ENCODE measurements at regions not wholly inside any gene's neighbourhood (a gene's known extent, or its start where the extent isn't known, plus 50 kb on each side); places are given as distances from the start of the nearest gene placed in this dataset.
"Not testable (repeated sequence)": the region's sequence is repeated elsewhere in the genome, so short reads cannot be mapped to it uniquely, and the experiment has no call there.

- Histone ChIP-seq H3K27me3 (no peaks in the 10 kb centered on the region), H3K9me3 (no peaks in the 10 kb centered on the region), H3K36me3 (no peaks in the 10 kb centered on the region), H3K4me3 (no peak overlapping the region)
- DNase-seq: no peak
Observed at GRCh38 chr17:13117616-13118015, 99.8 kb upstream of the ELAC2 start.

DNA sequence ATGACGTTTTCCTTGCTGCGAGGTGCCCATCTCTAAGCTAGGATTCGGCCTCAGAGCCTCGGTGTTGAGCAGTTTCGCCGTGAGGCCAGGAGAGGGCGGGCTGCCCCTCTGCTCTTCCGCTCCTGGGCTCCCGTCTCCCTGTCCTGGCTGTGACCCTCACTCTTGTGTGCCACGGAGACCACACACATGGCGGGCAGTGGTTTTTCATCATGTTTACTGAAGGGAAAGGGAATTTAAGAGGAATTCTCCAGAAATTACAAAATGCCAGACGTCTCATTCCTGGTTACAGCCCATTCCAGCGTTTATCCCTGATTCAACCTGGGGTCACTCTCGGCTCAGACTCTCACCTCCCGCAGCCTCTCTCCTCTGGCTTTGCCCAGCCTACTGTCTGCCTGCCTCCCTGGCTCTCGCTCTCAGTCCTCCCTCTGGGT is 96.8 kb upstream of the ELAC2 start:
- no peaks in the 10 kb centered on the region for H3K36me3 ChIP-seq
- H3K27me3 ChIP-seq: no peaks in the 10 kb centered on the region
- peak; percentile 15 for DNase-seq
- no peaks in the 10 kb centered on the region for H3K9me3 ChIP-seq
- no peak overlapping the region for H3K4me3 ChIP-seq

GRCh38 chr17:13113821-13114525 is 96.1 kb upstream of the ELAC2 start:
- H3K9me3 ChIP-seq: no peaks in the 10 kb centered on the region
- H3K4me3 ChIP-seq: no peak overlapping the region
- H3K27me3 ChIP-seq: no peaks in the 10 kb centered on the region
- no peak for DNase-seq
- no peaks in the 10 kb centered on the region for H3K36me3 ChIP-seq

GRCh38 chr17:13107676-13108235 is 89.9 kb upstream of the ELAC2 start:
- Histone ChIP-seq H3K9me3 (no peaks in the 10 kb centered on the region), H3K4me3 (no peak overlapping the region), H3K27me3 (no peaks in the 10 kb centered on the region), H3K36me3 (no peaks in the 10 kb centered on the region)
- no peak for DNase-seq

- Histone ChIP-seq H3K36me3 (no peaks in the 10 kb centered on the region), H3K27me3 (no peaks in the 10 kb centered on the region), H3K9me3 (no peaks in the 10 kb centered on the region), H3K4me3 (no peak overlapping the region)
- DNase-seq: no peak
Observed at GRCh38 chr17:13106171-13106570, 88.3 kb upstream of the ELAC2 start.

DNA sequence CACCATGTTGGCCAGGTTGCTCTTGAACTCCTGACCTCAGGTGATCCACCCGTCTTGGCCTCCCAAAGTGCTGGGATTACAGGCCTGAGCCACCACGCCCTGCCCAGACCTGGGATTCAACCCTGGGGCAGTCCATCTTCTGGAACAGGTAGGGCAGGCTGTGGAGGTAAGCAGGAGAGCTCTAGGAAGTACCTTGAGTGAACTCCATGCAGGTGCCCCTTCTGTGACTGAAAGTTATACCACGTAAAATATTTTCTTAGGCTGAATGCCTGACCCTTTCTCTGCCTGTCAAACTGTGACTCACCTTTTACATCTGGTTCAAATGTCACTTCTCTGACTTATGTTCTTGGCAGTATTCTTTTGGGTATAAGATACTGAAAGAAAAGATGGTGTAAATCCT is 86.7 kb upstream of the ELAC2 start:
- no peaks in the 10 kb centered on the region for H3K9me3 ChIP-seq

GRCh38 chr17:13102477-13102876 is 84.7 kb upstream of the ELAC2 start:
- Histone ChIP-seq H3K27me3 (no peaks in the 10 kb centered on the region), H3K4me3 (no peak overlapping the region), H3K36me3 (no peaks in the 10 kb centered on the region), H3K9me3 (no peaks in the 10 kb centered on the region)
- no peak for DNase-seq

More for the DNA sequence above, 86.7 kb upstream of the ELAC2 start:
- H3K27me3 ChIP-seq: no peaks in the 10 kb centered on the region
- no peaks in the 10 kb centered on the region for H3K36me3 ChIP-seq
- DNase-seq: no peak
- H3K4me3 ChIP-seq: no peak overlapping the region

- Histone ChIP-seq H3K27me3 (no peaks in the 10 kb centered on the region), H3K9me3 (no peaks in the 10 kb centered on the region), H3K4me3 (no peak overlapping the region)
Observed at GRCh38 chr17:13099926-13100325, 82.1 kb upstream of the ELAC2 start.

GRCh38 chr17:13099089-13099735 is 81.4 kb upstream of the ELAC2 start:
- no peak overlapping the region for H3K4me3 ChIP-seq
- H3K27me3 ChIP-seq: no peaks in the 10 kb centered on the region
- DNase-seq: no peak
- no peaks in the 10 kb centered on the region for H3K9me3 ChIP-seq
- H3K36me3 ChIP-seq: no peaks in the 10 kb centered on the region

More at GRCh38 chr17:13099926-13100325, 82.1 kb upstream of the ELAC2 start:
- H3K36me3 ChIP-seq: no peaks in the 10 kb centered on the region
- no peak for DNase-seq

DNA sequence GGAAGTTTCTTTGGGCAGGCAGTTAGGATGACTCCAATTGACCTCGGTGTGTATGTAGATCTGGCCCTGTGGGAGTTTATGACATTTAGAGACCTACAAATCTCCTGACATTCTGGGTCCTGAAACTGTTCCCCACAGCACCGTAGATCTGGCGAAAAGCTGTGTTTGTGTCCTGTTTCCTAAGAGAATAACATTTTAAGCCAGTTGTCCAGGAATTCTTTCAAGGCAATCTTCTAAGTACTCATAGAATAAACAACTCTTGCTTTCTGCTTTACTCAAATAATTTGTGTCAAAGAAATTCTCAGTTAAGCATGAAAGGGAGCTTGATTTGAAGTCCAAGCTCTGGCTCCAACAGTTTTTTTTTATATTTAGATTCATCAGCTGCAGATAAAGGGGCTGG is 78.5 kb upstream of the ELAC2 start:
- Histone ChIP-seq H3K27me3 (no peaks in the 10 kb centered on the region), H3K4me3 (no peak overlapping the region), H3K9me3 (no peaks in the 10 kb centered on the region), H3K36me3 (no peaks in the 10 kb centered on the region)
- no peak for DNase-seq

GRCh38 chr17:13092010-13092409 is 74.2 kb upstream of the ELAC2 start:
- not testable (repeated sequence) for H3K36me3 ChIP-seq, H3K4me3 ChIP-seq, H3K9me3 ChIP-seq, DNase-seq, H3K27me3 ChIP-seq

DNA sequence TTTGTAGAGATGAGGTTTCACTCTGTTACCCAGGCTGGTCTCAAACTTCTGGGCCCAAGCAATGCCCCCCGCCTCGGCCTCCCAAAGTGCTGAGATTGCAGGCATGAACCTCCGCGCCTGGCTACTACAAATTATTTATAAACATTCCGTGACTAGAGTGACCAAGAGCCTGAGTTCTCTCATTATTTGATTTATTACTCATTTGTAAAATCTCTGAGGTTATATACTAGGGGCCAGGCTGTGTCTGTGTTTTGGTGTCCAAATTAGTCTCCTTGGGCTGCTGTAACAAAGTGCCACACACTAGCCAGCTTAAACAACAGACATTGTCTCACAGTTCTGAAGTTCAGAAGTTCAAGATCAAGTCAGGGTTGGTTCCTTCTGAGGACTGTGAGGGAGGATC is 70.8 kb upstream of the ELAC2 start:
- DNase-seq: no peak
- no peaks in the 10 kb centered on the region for H3K9me3 ChIP-seq

DNA sequence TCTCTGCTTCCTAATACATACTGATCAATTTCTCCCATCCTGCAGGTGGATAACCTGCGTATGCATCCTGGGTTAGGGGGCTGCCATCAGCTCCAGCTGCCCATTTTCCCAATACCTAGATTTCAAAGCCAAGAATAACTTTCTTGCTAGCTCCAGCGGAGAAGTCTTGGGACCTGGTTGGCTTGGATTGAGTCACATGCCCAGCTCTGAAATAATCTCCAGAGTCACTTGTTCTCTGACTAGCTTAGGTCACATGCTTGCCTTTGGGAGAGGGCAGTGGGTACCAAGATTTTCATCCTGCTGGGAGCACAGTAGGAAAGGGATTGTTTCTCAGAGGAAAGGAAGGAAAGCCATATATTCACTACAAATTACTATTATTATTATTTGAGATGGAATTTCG is 70.0 kb upstream of the ELAC2 start:
- Histone ChIP-seq H3K9me3 (no peaks in the 10 kb centered on the region), H3K27me3 (no peaks in the 10 kb centered on the region), H3K4me3 (no peak overlapping the region), H3K36me3 (no peaks in the 10 kb centered on the region)
- DNase-seq: no peak

More for the DNA sequence above, 70.8 kb upstream of the ELAC2 start:
- no peaks in the 10 kb centered on the region for H3K36me3 ChIP-seq
- H3K27me3 ChIP-seq: no peaks in the 10 kb centered on the region
- no peak overlapping the region for H3K4me3 ChIP-seq

- Histone ChIP-seq H3K36me3 (no peaks in the 10 kb centered on the region), H3K9me3 (no peaks in the 10 kb centered on the region), H3K27me3 (no peaks in the 10 kb centered on the region), H3K4me3 (no peak overlapping the region)
- peak; percentile 19 for DNase-seq
Observed at GRCh38 chr17:13086142-13086769, 68.4 kb upstream of the ELAC2 start.

DNA sequence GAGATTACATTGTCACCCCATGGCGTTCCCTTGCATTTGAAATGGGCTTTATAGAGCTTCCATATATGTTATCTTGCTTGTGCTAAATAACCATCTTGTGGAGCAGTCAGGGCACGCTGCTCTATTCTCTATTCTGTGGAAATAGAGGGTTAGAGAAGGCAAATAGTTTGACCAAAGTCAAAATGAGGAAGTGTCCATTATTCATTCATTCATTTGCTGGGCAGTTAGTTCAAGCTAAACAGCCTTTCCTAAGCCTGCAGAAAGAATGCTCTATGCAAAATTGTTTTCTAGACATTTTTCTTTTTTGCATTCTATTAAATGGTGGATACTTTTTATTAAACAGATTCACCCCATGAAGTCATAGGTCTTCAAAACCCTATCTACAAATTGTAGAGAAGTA is 67.8 kb upstream of the ELAC2 start:
- Histone ChIP-seq H3K4me3 (no peak overlapping the region), H3K36me3 (no peaks in the 10 kb centered on the region), H3K9me3 (no peaks in the 10 kb centered on the region), H3K27me3 (no peaks in the 10 kb centered on the region)
- DNase-seq: no peak

DNA sequence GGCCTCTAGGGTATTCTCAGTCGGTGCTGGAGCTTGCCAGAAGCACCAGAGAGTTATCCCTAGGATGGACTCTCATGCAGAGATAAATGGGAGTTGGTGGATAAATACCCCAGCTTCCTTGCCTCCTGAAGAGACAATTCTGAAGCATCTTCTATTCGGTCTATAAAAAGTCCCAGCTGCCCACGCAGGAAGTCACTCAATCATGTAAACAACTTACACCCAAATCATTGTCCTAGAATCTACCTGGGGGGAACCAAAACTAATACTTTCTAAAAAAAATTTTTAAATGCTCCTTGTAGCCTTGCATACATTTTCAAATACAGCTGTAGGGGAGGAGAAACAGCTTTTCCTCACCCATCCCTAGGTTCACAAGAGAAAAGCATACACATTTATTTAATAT is 66.6 kb upstream of the ELAC2 start:
- DNase-seq: no peak
- no peaks in the 10 kb centered on the region for H3K9me3 ChIP-seq
- no peak overlapping the region for H3K4me3 ChIP-seq
- H3K36me3 ChIP-seq: no peaks in the 10 kb centered on the region
- no peaks in the 10 kb centered on the region for H3K27me3 ChIP-seq

DNA sequence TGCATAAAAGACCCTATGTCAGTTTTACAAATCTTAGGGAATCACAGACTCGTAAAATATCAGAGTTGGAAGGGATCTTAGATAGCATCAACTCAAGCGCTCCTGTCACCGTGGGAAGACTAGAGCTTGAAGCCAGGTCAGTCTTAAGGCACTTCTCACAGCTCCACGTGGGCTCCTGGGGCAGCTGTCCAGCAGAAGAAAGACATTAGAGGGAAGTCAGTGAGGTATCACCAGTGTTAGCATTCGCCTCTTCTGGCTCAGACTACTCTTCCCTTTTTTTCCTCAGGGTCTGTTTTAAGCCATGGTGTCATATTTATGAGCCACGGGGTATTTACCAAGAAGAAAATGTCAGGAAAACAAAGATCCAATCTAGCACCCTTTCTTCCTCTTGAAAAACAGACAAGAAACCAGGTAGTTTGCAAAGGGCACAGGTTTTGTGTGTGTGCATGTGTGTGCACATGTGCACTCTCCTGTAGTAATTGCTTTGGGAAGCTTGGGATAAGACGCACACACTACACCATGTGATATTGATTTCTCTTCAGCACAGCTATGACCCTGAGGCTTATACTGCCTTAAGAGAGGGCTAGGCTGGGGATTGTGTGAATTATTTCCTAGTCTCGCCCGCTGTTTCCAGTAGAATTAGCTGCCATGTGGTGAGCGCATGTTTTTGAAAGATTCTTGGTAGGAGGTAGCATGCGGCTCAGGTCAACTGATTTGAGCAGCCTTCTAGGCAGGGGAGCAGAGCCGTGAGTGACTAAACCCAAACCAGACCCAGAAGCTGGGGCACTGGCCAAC is 61.0 kb upstream of the ELAC2 start:
- H3K36me3 ChIP-seq: no peaks in the 10 kb centered on the region

More for the DNA sequence above, 61.0 kb upstream of the ELAC2 start:
- Histone ChIP-seq H3K27me3 (no peaks in the 10 kb centered on the region), H3K9me3 (no peaks in the 10 kb centered on the region), H3K4me3 (no peak overlapping the region)
- DNase-seq: no peak
